ENCODE measurements at regions not wholly inside any gene's neighbourhood (a gene's known extent, or its start where the extent isn't known, plus 50 kb on each side); places are given as distances from the start of the nearest gene placed in this dataset.
A peak's percentile ranks its signal among the peaks of the same experiment; 100 is the strongest.

DNA sequence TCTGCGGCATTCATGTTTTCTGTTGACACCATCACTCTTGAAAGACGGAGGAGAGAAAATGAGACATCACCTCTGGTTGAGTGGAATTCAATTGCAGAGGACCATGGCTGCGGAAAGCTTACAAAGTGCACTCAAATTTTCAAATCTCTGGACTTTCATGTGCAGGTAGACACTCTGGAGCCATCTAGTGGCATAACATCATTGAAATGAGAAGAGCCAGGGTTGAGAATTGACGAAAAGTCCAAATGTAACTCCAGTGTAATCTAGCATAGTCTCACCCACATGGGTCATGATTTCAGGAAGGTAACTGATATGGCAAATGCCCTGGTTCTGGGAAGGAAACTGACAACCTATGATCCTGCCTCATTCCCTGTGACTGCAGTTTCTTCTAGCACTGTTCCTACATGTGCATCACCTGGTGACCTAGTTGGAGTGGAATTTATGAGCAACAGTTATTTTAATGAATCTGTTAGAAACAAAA, 687.8 kb downstream of the KCNA4 start:
- H3K36me3 ChIP-seq, result no peaks in the 10 kb centered on the region
- H3K27me3 ChIP-seq, result no peaks in the 10 kb centered on the region
- no peaks in the 10 kb centered on the region for H3K9me3 ChIP-seq
- no peaks in the 10 kb centered on the region for H3K4me1 ChIP-seq
- TF ChIP-seq, protein P1, sequence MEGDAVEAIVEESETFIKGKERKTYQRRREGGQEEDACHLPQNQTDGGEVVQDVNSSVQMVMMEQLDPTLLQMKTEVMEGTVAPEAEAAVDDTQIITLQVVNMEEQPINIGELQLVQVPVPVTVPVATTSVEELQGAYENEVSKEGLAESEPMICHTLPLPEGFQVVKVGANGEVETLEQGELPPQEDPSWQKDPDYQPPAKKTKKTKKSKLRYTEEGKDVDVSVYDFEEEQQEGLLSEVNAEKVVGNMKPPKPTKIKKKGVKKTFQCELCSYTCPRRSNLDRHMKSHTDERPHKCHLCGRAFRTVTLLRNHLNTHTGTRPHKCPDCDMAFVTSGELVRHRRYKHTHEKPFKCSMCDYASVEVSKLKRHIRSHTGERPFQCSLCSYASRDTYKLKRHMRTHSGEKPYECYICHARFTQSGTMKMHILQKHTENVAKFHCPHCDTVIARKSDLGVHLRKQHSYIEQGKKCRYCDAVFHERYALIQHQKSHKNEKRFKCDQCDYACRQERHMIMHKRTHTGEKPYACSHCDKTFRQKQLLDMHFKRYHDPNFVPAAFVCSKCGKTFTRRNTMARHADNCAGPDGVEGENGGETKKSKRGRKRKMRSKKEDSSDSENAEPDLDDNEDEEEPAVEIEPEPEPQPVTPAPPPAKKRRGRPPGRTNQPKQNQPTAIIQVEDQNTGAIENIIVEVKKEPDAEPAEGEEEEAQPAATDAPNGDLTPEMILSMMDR (IDR thresholded peaks at IDR 0.05), result peak in 1 of 2 donors; percentile 54
- DNase-seq (ENCODE audit: low spot score), result no peak
- no peak overlapping the region for H3K27ac ChIP-seq
- H3K4me3 ChIP-seq, result no peak overlapping the region

DNA sequence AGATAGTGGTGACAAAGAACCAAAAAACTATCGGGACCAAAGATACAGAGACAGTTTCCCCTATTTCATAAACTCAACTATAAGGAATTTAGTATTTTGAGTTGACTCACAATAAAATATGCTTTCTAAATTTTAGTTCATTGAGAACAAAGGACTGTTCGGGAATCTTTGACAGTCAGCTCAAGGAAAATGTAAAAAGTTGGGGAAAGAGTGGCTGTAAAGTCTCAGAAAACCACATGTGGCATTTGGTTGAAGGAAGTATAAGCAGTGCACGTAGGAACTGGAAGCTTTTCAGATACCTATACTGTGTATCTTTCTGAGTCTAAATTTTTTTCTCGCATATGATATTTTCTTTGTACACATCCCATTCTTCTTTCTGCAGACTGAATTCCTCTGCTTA, 688.9 kb downstream of the KCNA4 start:
- TF ChIP-seq, protein P1 (IDR thresholded peaks at IDR 0.05), result no peak
- H3K4me1 ChIP-seq, result no peaks in the 10 kb centered on the region
- no peak for DNase-seq (ENCODE audit: low spot score)
- no peaks in the 10 kb centered on the region for H3K36me3 ChIP-seq
- H3K27ac ChIP-seq, result no peak overlapping the region
- H3K9me3 ChIP-seq, result no peaks in the 10 kb centered on the region
- H3K27me3 ChIP-seq, result no peaks in the 10 kb centered on the region
- H3K4me3 ChIP-seq, result no peak overlapping the region

DNA sequence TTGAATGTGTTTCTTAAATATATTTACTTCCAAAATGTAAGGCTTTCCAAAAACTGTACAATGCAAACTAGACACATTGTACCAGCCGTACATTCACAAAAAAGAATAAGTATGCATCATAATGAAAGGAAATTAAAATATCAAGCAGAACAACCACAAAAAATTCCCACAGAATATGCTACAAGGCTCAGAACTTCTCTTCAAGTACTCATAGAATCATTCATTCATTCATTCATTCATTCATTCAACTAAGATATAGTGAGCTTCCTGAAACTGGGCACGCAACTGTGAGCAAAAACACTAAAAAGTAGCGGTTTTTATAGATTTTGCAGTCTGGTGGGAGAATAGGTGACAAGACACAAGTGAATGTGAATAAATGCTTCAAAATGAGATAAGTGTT, 690.1 kb downstream of the KCNA4 start:
- no peaks in the 10 kb centered on the region for H3K36me3 ChIP-seq
- TF ChIP-seq, protein P1 (IDR thresholded peaks at IDR 0.05), result no peak

DNA sequence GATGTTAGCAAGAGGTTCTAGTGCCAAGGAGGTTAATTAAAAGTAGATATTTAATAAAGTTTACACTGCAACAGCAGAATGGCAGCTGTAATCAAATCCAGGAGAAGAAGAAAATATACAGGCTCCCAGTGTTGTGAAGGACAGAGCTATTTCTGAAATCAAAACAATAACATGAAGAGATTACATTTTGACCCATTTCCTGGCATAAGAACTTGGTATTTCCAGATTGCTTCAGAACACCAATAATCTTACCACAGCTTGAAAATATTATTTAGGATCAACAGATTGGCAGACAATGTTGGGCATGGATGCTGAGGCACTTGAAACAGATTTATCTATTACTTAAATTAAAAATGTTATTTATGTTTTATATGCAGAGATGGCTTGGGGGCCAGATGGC, 692.5 kb downstream of the KCNA4 start:
- H3K27ac ChIP-seq, result no peak overlapping the region
- H3K27me3 ChIP-seq, result no peaks in the 10 kb centered on the region
- H3K4me1 ChIP-seq, result no peaks in the 10 kb centered on the region
- H3K4me3 ChIP-seq, result no peak overlapping the region
- TF ChIP-seq, protein P1 (IDR thresholded peaks at IDR 0.05), result no peak
- no peaks in the 10 kb centered on the region for H3K9me3 ChIP-seq
- no peaks in the 10 kb centered on the region for H3K36me3 ChIP-seq
- no peak for DNase-seq (ENCODE audit: low spot score)

More for the DNA sequence above, 690.1 kb downstream of the KCNA4 start:
- no peak for DNase-seq (ENCODE audit: low spot score)
- Histone ChIP-seq H3K27me3 (no peaks in the 10 kb centered on the region), H3K4me3 (no peak overlapping the region), H3K4me1 (no peaks in the 10 kb centered on the region), H3K27ac (no peak overlapping the region), H3K9me3 (no peaks in the 10 kb centered on the region)

DNA sequence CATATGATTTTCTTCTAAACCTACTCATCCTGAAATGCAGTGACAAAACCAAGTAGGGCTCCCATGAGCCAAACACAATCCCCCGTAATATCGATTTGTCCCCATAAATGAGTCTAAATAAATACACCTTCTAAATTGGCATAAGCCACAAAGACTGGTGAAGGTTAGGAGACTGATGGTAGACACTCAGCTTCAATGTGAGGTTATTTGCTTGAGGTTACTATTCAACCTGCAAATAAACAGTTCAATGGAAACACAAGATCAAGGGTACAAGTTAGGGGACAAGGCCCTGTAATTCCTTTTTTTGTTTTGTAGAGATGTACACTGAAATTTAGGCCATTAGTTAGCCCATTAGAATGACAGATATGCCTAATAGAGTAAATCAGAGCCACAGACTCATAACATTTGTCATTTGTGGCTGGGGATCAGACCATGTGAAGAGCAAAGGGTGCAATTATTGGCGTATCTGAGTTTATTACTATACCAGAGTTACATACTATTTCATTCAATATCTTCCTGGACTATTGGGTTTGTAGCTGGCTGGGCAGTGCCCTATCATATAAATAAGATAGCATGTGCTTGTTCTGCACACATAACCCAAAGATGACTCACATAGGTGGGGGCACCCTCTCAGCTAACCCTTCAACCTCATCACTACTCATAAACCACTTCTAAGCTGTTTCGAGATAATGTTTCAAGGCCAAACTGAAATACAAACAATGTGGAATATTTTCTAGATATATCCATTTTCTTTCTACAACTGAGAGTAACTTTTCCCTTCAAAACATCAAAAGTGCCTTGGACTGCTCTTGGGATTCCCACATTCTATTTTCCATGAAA, 695.3 kb downstream of the KCNA4 start:
- H3K27me3 ChIP-seq, result no peaks in the 10 kb centered on the region
- no peak overlapping the region for H3K27ac ChIP-seq
- no peaks in the 10 kb centered on the region for H3K36me3 ChIP-seq
- TF ChIP-seq, protein P1 (IDR thresholded peaks at IDR 0.05), result no peak
- H3K4me3 ChIP-seq, result no peak overlapping the region
- DNase-seq (ENCODE audit: low spot score), result no peak
- H3K4me1 ChIP-seq, result no peaks in the 10 kb centered on the region
- no peaks in the 10 kb centered on the region for H3K9me3 ChIP-seq

Data from right atrium auricular region (tissue), 2 donors.